ENCODE measurements at regions not wholly inside any gene's neighbourhood (a gene's known extent, or its start where the extent isn't known, plus 50 kb on each side); places are given as distances from the start of the nearest gene placed in this dataset.

GRCh38 chr7:18400275-18400674 lies 95.3 kb upstream of the HDAC9 start:
- DNase-seq (ENCODE audit: low read depth in 3 of 3, low spot score in 2 of 3): no peak

GRCh38 chr7:18400726-18401125 lies 94.8 kb upstream of the HDAC9 start:
- DNase-seq (ENCODE audit: low read depth in 3 of 3, low spot score in 2 of 3): no peak

GRCh38 chr7:18401757-18402156 lies 93.8 kb upstream of the HDAC9 start:
- DNase-seq (ENCODE audit: low read depth in 3 of 3, low spot score in 2 of 3): no peak

- no peak for DNase-seq (ENCODE audit: low read depth in 3 of 3, low spot score in 2 of 3)
These were observed 92.9 kb upstream of the HDAC9 start for GRCh38 chr7:18402488-18403183.

- DNase-seq (ENCODE audit: low read depth in 3 of 3, low spot score in 2 of 3): no peak
These were observed 89.8 kb upstream of the HDAC9 start for GRCh38 chr7:18405726-18406125.

- no peak for DNase-seq (ENCODE audit: low read depth in 3 of 3, low spot score in 2 of 3)
These were observed 88.2 kb upstream of the HDAC9 start for GRCh38 chr7:18407385-18407784.

GRCh38 chr7:18408461-18408860 lies 87.1 kb upstream of the HDAC9 start:
- no peak for DNase-seq (ENCODE audit: low read depth in 3 of 3, low spot score in 2 of 3)

GRCh38 chr7:18408868-18409267 lies 86.7 kb upstream of the HDAC9 start:
- no peak for DNase-seq (ENCODE audit: low read depth in 3 of 3, low spot score in 2 of 3)

GRCh38 chr7:18413447-18413846 lies 82.1 kb upstream of the HDAC9 start:
- no peak for DNase-seq (ENCODE audit: low read depth in 3 of 3, low spot score in 2 of 3)

- no peak for DNase-seq (ENCODE audit: low read depth in 3 of 3, low spot score in 2 of 3)
These were observed 80.7 kb upstream of the HDAC9 start for GRCh38 chr7:18414885-18415284.

GRCh38 chr7:18416988-18417387 lies 78.6 kb upstream of the HDAC9 start:
- no peak for DNase-seq (ENCODE audit: low read depth in 3 of 3, low spot score in 2 of 3)

- no peak for DNase-seq (ENCODE audit: low read depth in 3 of 3, low spot score in 2 of 3)
These were observed 76.1 kb upstream of the HDAC9 start for GRCh38 chr7:18419456-18419855.

GRCh38 chr7:18420108-18420507 lies 75.4 kb upstream of the HDAC9 start:
- no peak for DNase-seq (ENCODE audit: low read depth in 3 of 3, low spot score in 2 of 3)

- DNase-seq (ENCODE audit: low read depth in 3 of 3, low spot score in 2 of 3): no peak
These were observed 74.8 kb upstream of the HDAC9 start for GRCh38 chr7:18420748-18421147.

- no peak for DNase-seq (ENCODE audit: low read depth in 3 of 3, low spot score in 2 of 3)
These were observed 74.1 kb upstream of the HDAC9 start for GRCh38 chr7:18421297-18422002.

GRCh38 chr7:18425227-18425626 lies 70.3 kb upstream of the HDAC9 start:
- no peak for DNase-seq (ENCODE audit: low read depth in 3 of 3, low spot score in 2 of 3)

GRCh38 chr7:18425838-18426445 lies 69.6 kb upstream of the HDAC9 start:
- DNase-seq (ENCODE audit: low read depth in 3 of 3, low spot score in 2 of 3): no peak

- no peak for DNase-seq (ENCODE audit: low read depth in 3 of 3, low spot score in 2 of 3)
These were observed 68.9 kb upstream of the HDAC9 start for GRCh38 chr7:18426564-18427226.

GRCh38 chr7:18429547-18429946 lies 66.0 kb upstream of the HDAC9 start:
- DNase-seq (ENCODE audit: low read depth in 3 of 3, low spot score in 2 of 3): no peak

GRCh38 chr7:18430810-18431209 lies 64.7 kb upstream of the HDAC9 start:
- no peak for DNase-seq (ENCODE audit: low read depth in 3 of 3, low spot score in 2 of 3)

- no peak for DNase-seq (ENCODE audit: low read depth in 3 of 3, low spot score in 2 of 3)
These were observed 61.4 kb upstream of the HDAC9 start for GRCh38 chr7:18434171-18434570.

- DNase-seq (ENCODE audit: low read depth in 3 of 3, low spot score in 2 of 3): no peak
These were observed 58.4 kb upstream of the HDAC9 start for GRCh38 chr7:18437101-18437500.
